GM18519 (cell line): ENCODE measurements at regions not wholly inside any gene's neighbourhood (a gene's known extent, or its start where the extent isn't known, plus 50 kb on each side); places are given as distances from the start of the nearest gene placed in this dataset.

ENCODE experiments used
- ATAC-seq: cut with Tn5 transposase; IDR thresholded peaks from one replicate; pipeline ENCODE4 v1.9.1; 2021; ENCODE audit warnings: mild to moderate bottlenecking, moderate library complexity; ENCODE audit not compliant: unreplicated experiment, low FRiP score

- ATAC-seq, result no peak
Measured at GRCh38 chr4:141395246-141395830, 174.6 kb downstream of the ZNF330 start.

GRCh38 chr4:141395919-141396318, 175.2 kb downstream of the ZNF330 start:
- ATAC-seq, result no peak

- ATAC-seq, result no peak
Measured at GRCh38 chr4:141402712-141403111, 182.0 kb downstream of the ZNF330 start.

- no peak for ATAC-seq
Measured at GRCh38 chr4:141403782-141404181, 183.1 kb downstream of the ZNF330 start.

- ATAC-seq, result no peak
Measured at GRCh38 chr4:141406237-141406636, 185.5 kb downstream of the ZNF330 start.

- no peak for ATAC-seq
Measured at GRCh38 chr4:141409556-141409955, 188.9 kb downstream of the ZNF330 start.

GRCh38 chr4:141410839-141411238, 190.1 kb downstream of the ZNF330 start:
- no peak for ATAC-seq

GRCh38 chr4:141411936-141412335, 191.2 kb downstream of the ZNF330 start:
- ATAC-seq, result no peak

- no peak for ATAC-seq
Measured at GRCh38 chr4:141413366-141413765, 192.7 kb downstream of the ZNF330 start.

GRCh38 chr4:141415651-141416050, 195.0 kb downstream of the ZNF330 start:
- no peak for ATAC-seq

GRCh38 chr4:141416219-141416618, 195.5 kb downstream of the ZNF330 start:
- ATAC-seq, result no peak

- ATAC-seq, result no peak
Measured at GRCh38 chr4:141416677-141417363, 196.1 kb downstream of the ZNF330 start.

- ATAC-seq, result no peak
Measured at GRCh38 chr4:141417387-141417786, 196.7 kb downstream of the ZNF330 start.

GRCh38 chr4:141425124-141425523, 204.4 kb downstream of the ZNF330 start:
- no peak for ATAC-seq

GRCh38 chr4:141427726-141428296, 207.1 kb downstream of the ZNF330 start:
- ATAC-seq, result no peak

- ATAC-seq, result no peak
Measured at GRCh38 chr4:141429933-141430332, 206.4 kb upstream of the IL15 start.

GRCh38 chr4:141430686-141431085, 205.7 kb upstream of the IL15 start:
- no peak for ATAC-seq

GRCh38 chr4:141432000-141432712, 204.2 kb upstream of the IL15 start:
- no peak for ATAC-seq

GRCh38 chr4:141435446-141436225, 200.7 kb upstream of the IL15 start:
- no peak for ATAC-seq

GRCh38 chr4:141439223-141439622, 197.2 kb upstream of the IL15 start:
- no peak for ATAC-seq

- no peak for ATAC-seq
Measured at GRCh38 chr4:141447761-141448160, 188.6 kb upstream of the IL15 start.
